GM12878 (cell line): ENCODE measurements at regions not wholly inside any gene's neighbourhood (a gene's known extent, or its start where the extent isn't known, plus 50 kb on each side); places are given as distances from the start of the nearest gene placed in this dataset.

ENCODE experiments used
- ATAC-seq: fragments of 200-7000 bp; cut with Tn5 transposase; 3 replicates; pipeline ENCODE4 v1.9.1; 2020; ENCODE audit warnings: mild to moderate bottlenecking, moderate library complexity
- BruUV-seq: library from RNA; stranded (reverse); fragments of 400-500 nt; replicated peaks from 2 replicates; lab custom pipeline; 2021; lab: Mats Ljungman, UMichigan
- CTCF ChIA-PET: fragments of 300-600 bp; sonication (Branson Sonifier 250); formaldehyde crosslinking; extraction: SDS; loops from one replicate; lab custom pipeline; 2021; ENCODE audit warnings: inconsistent platforms; lab: Yijun Ruan, JAX
- POLR2A ChIA-PET: fragments of 350-600 bp; formaldehyde crosslinking; extraction: SDS; loops from one replicate; lab custom pipeline; 2021; ENCODE audit warnings: inconsistent platforms; lab: Charles Lee
- RAD21 ChIA-PET: fragments of 300-600 bp; sonication (Branson Sonifier 250); formaldehyde crosslinking; loops from one replicate; lab custom pipeline; 2023; ENCODE audit warnings: antibody characterized with exemption; ENCODE audit not compliant: unreplicated experiment; lab: Charles Lee
- SMC1A ChIA-PET: fragments of 300-600 bp; sonication (Branson Sonifier 250); formaldehyde crosslinking; loops from one replicate; lab custom pipeline; 2023; ENCODE audit not compliant: unreplicated experiment, uncharacterized antibody; lab: Charles Lee
- DNase-seq: peaks from one replicate; pipeline ENCODE4 v3.0.0-alpha.2; 2011; ENCODE audit warnings: low read depth, low spot score
- FAIRE-seq: peaks from 3 replicates; lab custom pipeline; 2011; peaks lifted over from hg19 to GRCh38; lab: Jason Lieb, UNC
- H2AFZ ChIP-seq: 2 replicates; pipeline ENCODE4 v1.6.0; 2011; ENCODE audit warnings: low read depth, low read length, control low read depth; ENCODE audit not compliant: control insufficient read depth
- H3K27ac ChIP-seq: 2 replicates; pipeline ENCODE4 v1.5.1; 2011; ENCODE audit warnings: control low read depth; ENCODE audit not compliant: control insufficient read depth, insufficient read depth
- H3K27me3 ChIP-seq, 2 experiments: replicated peaks in 1 of 2; 2 replicates each; pipeline versions ENCODE4 v1.6.0 to v1.6.1; 2011; ENCODE audit warnings: low read length in 1 of 2; ENCODE audit not compliant: control insufficient read depth in 2 of 2, insufficient read depth in 2 of 2
- H3K36me3 ChIP-seq, 2 experiments: 2 replicates each; pipeline ENCODE4 v1.5.1; 2011; ENCODE audit warnings: low read length in 1 of 2; ENCODE audit not compliant: control insufficient read depth in 2 of 2, insufficient read depth in 2 of 2
- H3K4me1 ChIP-seq: 2 replicates; pipeline ENCODE4 v1.6.1; 2011; ENCODE audit warnings: mild to moderate bottlenecking, low read length, moderate library complexity, mixed read lengths; ENCODE audit not compliant: control insufficient read depth, insufficient read depth
- H3K4me2 ChIP-seq: 2 replicates; pipeline ENCODE4 v1.6.0; 2011; ENCODE audit warnings: control low read depth; ENCODE audit not compliant: control insufficient read depth, insufficient read depth
- H3K4me3 ChIP-seq: fragments of 200-600 bp; sonication (generic); 2 replicates; pipeline ENCODE4 v1.5.1; 2016
- H3K79me2 ChIP-seq: 2 replicates; pipeline ENCODE4 v1.6.0; 2011; ENCODE audit warnings: low read length; ENCODE audit not compliant: control insufficient read depth, insufficient read depth
- H3K9ac ChIP-seq: 2 replicates; pipeline ENCODE4 v1.8.0; 2011; ENCODE audit warnings: low read length, control low read depth, mixed read lengths; ENCODE audit not compliant: control insufficient read depth, insufficient read depth
- H3K9me3 ChIP-seq: replicated peaks from 3 replicates; pipeline ENCODE4 v1.5.1; 2011; ENCODE audit warnings: mild to moderate bottlenecking, low read length; ENCODE audit not compliant: control insufficient read depth, insufficient read depth
- H4K20me1 ChIP-seq: 2 replicates; pipeline ENCODE4 v1.6.0; 2011; ENCODE audit not compliant: control insufficient read depth, insufficient read depth
- BHLHE40 ChIP-seq, 2 experiments: fragments of 450-650 bp in 1 of 2; IDR thresholded peaks; 2 replicates each; pipeline ENCODE4 v1.6.1; 2011 to 2017; ENCODE audit warnings: low read depth in 2 of 2, borderline replicate concordance in 1 of 2, improper control_type of control experiment in 1 of 2, low read length in 1 of 2, mild to moderate bottlenecking in 1 of 2
- CHD2 ChIP-seq: IDR thresholded peaks from 2 replicates; pipeline ENCODE4 v1.6.1; 2011; ENCODE audit warnings: low read depth, low read length, improper control_type of control experiment, borderline replicate concordance
- CREM ChIP-seq: IDR thresholded peaks from 2 replicates; pipeline ENCODE4 v1.6.1; 2014; ENCODE audit warnings: antibody characterized with exemption, low read depth
- EGR1 ChIP-seq, 2 experiments: IDR thresholded peaks; 1 replicate in 1 of 2; 2 replicates in 1 of 2; pipeline ENCODE4 v1.6.1; 2011 to 2012; ENCODE audit warnings: low read depth in 2 of 2, low read length in 2 of 2, borderline replicate concordance in 1 of 2, mild to moderate bottlenecking in 1 of 2, moderate library complexity in 1 of 2
- FOXM1 ChIP-seq: IDR thresholded peaks from 2 replicates; pipeline ENCODE4 v1.6.1; 2012; ENCODE audit warnings: low read depth, mild to moderate bottlenecking, inconsistent platforms, low read length, moderate library complexity
- HSF1 ChIP-seq: fragments of 150-350 bp; IDR thresholded peaks from 2 replicates; pipeline ENCODE4 v1.6.1; 2014; ENCODE audit warnings: mild to moderate bottlenecking, low read depth, low read length
- KDM1A ChIP-seq: fragments of 200-600 bp; sonication (generic); IDR thresholded peaks from 2 replicates; pipeline ENCODE4 v1.6.1; 2016; ENCODE audit warnings: borderline replicate concordance
- MYB ChIP-seq: fragments of 150-350 bp; IDR thresholded peaks from 2 replicates; pipeline ENCODE4 v1.6.1; 2014; ENCODE audit warnings: mild to moderate bottlenecking, low read depth, low read length, borderline replicate concordance
- SKIL ChIP-seq: fragments of 450-650 bp; IDR thresholded peaks from 2 replicates; pipeline ENCODE4 v1.6.1; 2017; ENCODE audit warnings: mild to moderate bottlenecking, low read depth, inconsistent platforms; ENCODE audit not compliant: poor library complexity, severe bottlenecking
- TAF1 ChIP-seq: IDR thresholded peaks from 2 replicates; pipeline ENCODE4 v1.6.1; 2011; ENCODE audit warnings: mild to moderate bottlenecking, low read depth, low read length, borderline replicate concordance
- ZBTB11 ChIP-seq: fragments of 450-650 bp; formaldehyde crosslinking; IDR thresholded peaks from 2 replicates; pipeline ENCODE4 v1.5.0; 2022; ENCODE audit warnings: mild to moderate bottlenecking, missing genetic modification characterization
- ZNF592 ChIP-seq: fragments of 450-650 bp; IDR thresholded peaks from 2 replicates; pipeline ENCODE4 v1.6.1; 2017; ENCODE audit warnings: mild to moderate bottlenecking, moderate library complexity
- WGBS: methylation state at CpG from one replicate; pipeline ENCODE4 v1.1.6; 2016; ENCODE audit warnings: low lambda C conversion rate; ENCODE audit not compliant: insufficient replicate concordance, insufficient coverage; ENCODE audit errors: missing lambda C conversion rate; 5-methylcytosine and 5-hydroxymethylcytosine counted together
- in situ Hi-C: fragments of 300-500 bp; cut with MboI; formaldehyde crosslinking; loops from 9 replicates; pipeline ENCODE4 v1.14.3; 2018; ENCODE audit warnings: mixed read lengths
- intact Hi-C: fragments of 100-400 bp; cut with micrococcal nuclease; formaldehyde crosslinking; loops from one replicate; pipeline ENCODE4 v1.14.2; 2022; ENCODE audit not compliant: unreplicated experiment

GRCh38 chr16:85331688-85332087, 219.4 kb upstream of the CIBAR2 start:
- Histone ChIP-seq H3K79me2 (no peaks in the 10 kb centered on the region), H3K27ac (no peak overlapping the region), H3K4me2 (no peak overlapping the region), H3K9ac (no peak overlapping the region), H3K36me3 (no peaks in the 10 kb centered on the region), H3K9me3 (no peaks in the 10 kb centered on the region; the same call in 2 of the 3 replicates), H4K20me1 (no peaks in the 10 kb centered on the region), H3K4me3 (no peak overlapping the region), H2AFZ (no peak overlapping the region), H3K27me3 (peaks cover 0 to 15% of the 10 kb centered on the region in 2 experiments; a peak in 3 of 4 replicates), H3K4me1 (no peaks in the 10 kb centered on the region)
- POLR2A ChIA-PET = no interaction called here
- no peak for ATAC-seq
- intact Hi-C loops (loop anchor here (10.0 kb wide), 1 partner anchor 217 kb away; the partner anchor contains the start of gene CIBAR2), in situ Hi-C loops (no loop called here)
- 73% methylated on average over 6 of the region's 7 CpGs for WGBS
- RAD21 ChIA-PET = no interaction called here
- SMC1A ChIA-PET = no interaction called here
- DNase-seq = no peak
- no TSS peak for BruUV-seq
- CTCF ChIA-PET = interaction anchor here (1.2 to 1.4 kb wide), 2 partner anchors 97 to 217 kb away, joined by 3 to 4 read pairs; no protein-coding TSS in a partner anchor
- FAIRE-seq = no peak
- TF ChIP-seq SKIL (no peak), EGR1 (IDR thresholded peaks at IDR 0.05; ENCODE audit: borderline replicate concordance in 1 of 2, low read depth in 2 of 2, low read length in 2 of 2) (no peak), CHD2 (no peak), ZNF592 (no peak), FOXM1 (no peak), KDM1A (no peak), ZBTB11 (CRISPR knock-in tag) (no peak), TAF1 (no peak), CREM (no peak), BHLHE40 (IDR thresholded peaks at IDR 0.05; ENCODE audit: borderline replicate concordance in 1 of 2, low read depth in 2 of 2, low read length in 1 of 2) (no peak), HSF1 (no peak), MYB (no peak)
